ENCODE measurements at regions not wholly inside any gene's neighbourhood (a gene's known extent, or its start where the extent isn't known, plus 50 kb on each side); places are given as distances from the start of the nearest gene placed in this dataset.

DNA sequence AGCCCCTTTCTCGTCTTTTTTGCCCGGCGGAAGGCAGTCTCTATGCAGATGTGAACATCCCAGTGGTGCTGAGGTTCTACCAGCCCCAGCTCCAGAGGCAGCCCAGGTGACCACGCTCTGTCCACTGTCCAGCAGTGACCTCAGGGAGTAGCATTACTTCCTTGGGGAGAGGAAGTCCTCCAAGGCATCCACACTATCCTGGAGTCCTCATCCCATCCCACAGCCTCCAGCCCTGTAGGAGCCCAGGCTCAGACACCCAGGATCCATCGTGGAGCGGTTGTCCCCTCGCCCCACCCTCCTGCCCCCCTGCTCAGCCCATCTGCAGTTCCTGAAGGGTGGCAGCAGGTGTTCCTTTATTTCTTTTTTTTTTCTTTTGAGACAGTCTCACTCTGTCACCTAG is 294.5 kb upstream of the IRX4 start:
- H3K4me3 ChIP-seq (ENCODE audit: low read depth, low read length) = no peak overlapping the region
- no peak for DNase-seq (ENCODE audit: low read depth)

DNA sequence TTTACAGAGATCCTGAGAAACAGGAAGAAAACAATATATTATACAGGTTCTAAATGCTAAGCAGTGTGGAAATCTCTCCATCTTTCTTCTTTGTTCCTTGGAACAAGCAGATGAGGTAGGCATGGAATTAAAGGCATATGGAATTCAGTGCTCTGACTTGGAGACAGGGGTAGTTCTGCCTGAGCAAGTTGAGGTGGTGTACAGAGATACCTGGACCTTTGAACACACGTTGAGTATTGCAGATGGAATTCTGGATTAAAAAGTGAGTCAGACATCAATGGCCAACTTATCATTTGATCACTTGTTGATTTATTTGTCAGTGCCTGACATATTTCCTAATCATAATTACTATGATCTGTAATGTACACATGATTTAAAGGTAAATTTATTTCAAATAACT is 293.9 kb upstream of the IRX4 start:
- no peak overlapping the region for H3K4me3 ChIP-seq (ENCODE audit: low read depth, low read length)
- no peak for DNase-seq (ENCODE audit: low read depth)

DNA sequence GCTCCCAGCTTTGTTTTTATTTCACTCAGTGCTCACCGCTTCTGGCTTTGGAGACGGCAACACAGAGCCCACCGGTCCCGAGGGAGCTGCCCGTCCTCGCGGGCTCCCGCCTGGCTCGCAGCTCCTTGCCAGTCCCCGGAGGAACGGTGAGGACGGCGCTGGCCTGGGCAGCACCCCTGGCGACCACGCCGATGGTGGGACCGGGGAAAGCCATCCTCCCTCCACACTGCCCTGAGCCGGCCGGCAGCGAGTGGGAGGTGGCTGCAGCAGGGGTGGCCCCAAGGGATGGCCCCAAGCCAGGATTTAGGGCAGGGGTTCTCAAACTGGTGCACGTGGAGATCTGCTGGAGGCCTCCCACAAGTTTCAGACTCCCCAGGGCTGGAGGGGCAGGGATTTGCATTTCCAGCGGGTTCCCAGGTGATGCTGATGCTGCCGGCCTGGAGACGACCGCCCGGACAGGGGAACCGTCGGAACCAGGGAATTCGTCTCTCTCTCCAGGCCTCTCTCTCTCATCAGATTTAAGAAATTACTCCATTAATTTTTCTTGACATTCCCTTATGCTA is 293.2 kb upstream of the IRX4 start:
- no peak overlapping the region for H3K4me3 ChIP-seq (ENCODE audit: low read depth, low read length)
- no peak for DNase-seq (ENCODE audit: low read depth)

GRCh38 chr5:2175041-2175440 is 292.3 kb upstream of the IRX4 start:
- no peak overlapping the region for H3K4me3 ChIP-seq (ENCODE audit: low read depth, low read length)
- no peak for DNase-seq (ENCODE audit: low read depth)

DNA sequence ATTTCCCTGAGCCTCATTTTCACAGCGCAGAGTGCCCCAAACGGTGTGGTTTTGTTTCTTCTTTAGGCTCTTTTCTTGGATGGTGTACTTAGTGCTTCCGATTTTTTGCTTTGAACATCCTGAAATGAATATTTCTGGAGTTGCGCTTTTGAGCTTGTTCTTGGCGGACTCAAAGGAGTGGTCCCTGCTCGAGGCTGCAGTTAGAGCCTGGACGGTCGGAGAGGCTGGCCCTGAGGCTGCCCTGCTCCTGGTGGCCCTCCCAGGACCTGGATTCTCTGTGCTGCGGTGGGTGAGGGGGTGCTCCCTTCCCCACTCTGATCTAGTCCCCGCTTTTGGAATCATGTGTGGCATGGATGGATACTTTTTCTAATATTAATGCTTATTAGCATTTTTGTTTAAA is 291.8 kb upstream of the IRX4 start:
- DNase-seq (ENCODE audit: low read depth) = no peak
- no peak overlapping the region for H3K4me3 ChIP-seq (ENCODE audit: low read depth, low read length)

DNA sequence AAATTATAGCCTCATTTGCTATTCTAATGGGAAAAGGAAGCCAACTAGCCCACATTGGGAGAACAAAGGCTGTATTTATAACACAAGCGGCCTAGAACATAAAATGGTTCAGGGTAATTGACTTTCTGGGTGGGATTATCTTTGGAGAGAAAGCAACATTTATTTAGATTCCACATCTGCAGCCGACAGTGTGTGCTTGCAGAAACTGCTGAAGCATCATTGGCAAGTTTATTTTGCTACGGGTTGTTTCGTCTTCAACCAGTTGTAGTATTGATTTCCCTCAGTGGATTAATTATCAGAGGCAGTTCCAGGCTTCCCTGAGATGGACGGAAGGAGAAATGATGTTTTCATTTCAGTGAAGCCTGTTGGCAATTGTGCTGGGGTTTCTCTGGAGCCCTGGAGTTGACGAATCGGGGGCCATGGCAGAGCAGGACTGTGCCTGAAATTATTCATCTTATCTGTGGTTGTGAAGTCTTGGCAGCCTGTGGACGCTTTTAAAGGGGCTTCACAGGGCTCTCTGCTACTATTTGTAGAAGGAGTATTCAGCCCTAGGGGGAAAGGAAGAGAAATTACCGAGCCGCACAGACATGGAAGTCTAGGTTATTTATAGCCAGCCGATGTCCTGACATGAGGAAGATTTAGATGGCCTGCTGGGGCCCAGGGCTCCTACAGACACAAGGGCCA is 290.6 kb upstream of the IRX4 start:
- DNase-seq (ENCODE audit: low read depth) = no peak
- H3K4me3 ChIP-seq (ENCODE audit: low read depth, low read length) = no peak overlapping the region

- DNase-seq (ENCODE audit: low read depth) = no peak
- H3K4me3 ChIP-seq (ENCODE audit: low read depth, low read length) = no peak overlapping the region
Measured at GRCh38 chr5:2172471-2172870, 289.7 kb upstream of the IRX4 start.

- no peak for DNase-seq (ENCODE audit: low read depth)
- no peak overlapping the region for H3K4me3 ChIP-seq (ENCODE audit: low read depth, low read length)
Measured at GRCh38 chr5:2170761-2171160, 288.0 kb upstream of the IRX4 start.

DNA sequence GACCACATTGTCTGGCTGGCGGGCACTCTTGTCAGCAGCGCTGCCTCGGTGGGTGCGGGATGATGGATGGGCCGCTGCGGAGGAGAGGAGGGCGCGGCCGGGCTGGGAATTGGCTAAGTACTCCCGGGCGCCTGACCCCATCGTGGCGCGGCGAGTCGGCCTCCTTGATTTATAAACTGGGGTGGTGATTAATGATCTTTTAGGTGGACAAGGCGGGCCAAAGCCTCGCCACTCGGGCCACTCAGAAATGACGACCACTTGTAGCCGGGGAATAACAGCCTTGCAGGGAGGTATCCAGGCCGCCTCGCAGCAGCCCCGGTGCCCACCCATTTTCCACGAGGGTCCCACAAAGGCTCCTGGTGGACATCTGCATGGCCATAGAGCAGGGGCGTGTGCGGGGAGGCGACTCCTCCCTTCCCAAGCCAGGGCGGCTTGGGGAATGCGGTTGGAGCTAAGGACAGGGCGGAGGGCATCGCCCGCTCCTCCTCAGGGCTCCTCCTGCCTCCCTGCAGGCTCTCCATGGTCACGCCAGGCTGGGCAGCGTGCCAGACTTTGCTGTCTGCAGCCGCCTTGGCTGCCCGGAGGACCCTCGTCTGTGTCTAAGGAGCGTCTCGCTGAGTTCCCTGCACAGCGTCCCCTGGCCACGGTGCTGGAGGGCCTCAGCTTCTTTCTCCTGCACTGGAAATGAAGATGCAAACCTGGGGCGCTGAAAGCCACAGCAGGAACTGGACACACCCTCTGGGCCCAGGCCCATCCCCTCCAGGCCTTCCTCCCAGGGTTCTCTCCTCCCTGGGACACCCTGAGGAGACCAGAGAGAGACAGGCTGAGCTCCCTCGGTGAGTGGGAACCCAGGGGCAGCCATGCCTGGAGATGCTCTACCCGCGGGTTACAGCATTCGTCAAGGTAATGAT is 287.4 kb upstream of the IRX4 start:
- no peak for DNase-seq (ENCODE audit: low read depth)
- no peak overlapping the region for H3K4me3 ChIP-seq (ENCODE audit: low read depth, low read length)

DNA sequence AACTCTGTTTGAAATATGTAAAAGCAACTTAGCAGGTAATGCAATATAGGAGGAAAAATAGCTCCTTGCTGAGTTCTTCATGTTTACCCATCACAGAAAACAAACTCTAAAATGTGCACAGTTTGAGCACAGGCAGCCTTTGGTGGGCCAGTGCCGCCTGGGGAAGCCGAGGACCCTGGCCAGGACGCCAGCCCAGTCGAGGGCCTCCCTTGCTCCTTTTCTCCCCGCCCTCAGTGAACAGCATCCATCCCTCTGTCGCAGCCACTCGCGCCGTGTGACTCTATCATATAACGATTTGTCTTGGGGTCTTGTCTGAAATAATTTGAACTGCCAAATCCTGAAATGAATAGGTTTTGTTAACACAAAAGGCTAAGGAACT is 286.7 kb upstream of the IRX4 start:
- no peak overlapping the region for H3K4me3 ChIP-seq (ENCODE audit: low read depth, low read length)
- DNase-seq (ENCODE audit: low read depth) = no peak

GRCh38 chr5:2168601-2169429 is 286.1 kb upstream of the IRX4 start:
- DNase-seq (ENCODE audit: low read depth) = no peak
- H3K4me3 ChIP-seq (ENCODE audit: low read depth, low read length) = no peak overlapping the region

DNA sequence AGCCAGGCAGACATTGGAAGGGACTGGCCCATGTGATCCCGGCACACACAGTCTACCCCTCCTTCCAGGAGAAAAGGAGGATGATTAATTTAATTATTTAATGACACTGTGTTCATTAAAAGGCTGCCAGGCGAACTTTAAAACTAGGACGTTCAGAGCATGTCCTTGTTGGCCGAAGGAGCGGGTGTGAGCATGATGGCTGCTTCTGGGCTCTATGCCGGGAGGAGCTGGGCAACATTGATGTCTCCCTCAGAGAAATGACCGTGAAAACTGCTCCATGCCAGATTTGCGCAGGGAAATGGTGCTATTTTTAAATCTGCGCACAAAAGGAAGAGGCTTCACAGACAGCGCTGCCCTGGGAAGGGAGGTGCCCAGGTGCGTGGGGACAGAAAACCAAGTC is 284.9 kb upstream of the IRX4 start:
- no peak overlapping the region for H3K4me3 ChIP-seq (ENCODE audit: low read depth, low read length)
- DNase-seq (ENCODE audit: low read depth) = no peak

DNA sequence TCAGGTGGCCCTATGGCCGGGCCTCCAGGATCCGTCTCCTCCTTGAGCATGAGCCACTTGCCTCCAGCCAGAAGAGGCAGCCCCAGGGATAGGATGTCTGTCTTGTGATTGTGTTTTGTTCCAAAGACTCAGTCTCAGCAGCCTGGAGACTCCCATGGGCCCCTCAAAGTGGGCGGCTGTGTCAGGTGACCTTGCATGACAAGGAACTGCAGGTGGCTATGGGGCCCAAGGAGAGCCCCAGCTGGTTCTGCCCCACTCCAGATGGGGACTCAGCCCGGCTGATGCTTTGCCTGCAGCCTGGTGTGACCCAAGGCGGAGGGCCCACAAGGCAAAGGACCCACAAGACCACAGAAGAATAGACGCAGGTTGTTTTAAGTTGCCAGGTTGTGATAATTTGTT is 284.3 kb upstream of the IRX4 start:
- no peak overlapping the region for H3K4me3 ChIP-seq (ENCODE audit: low read depth, low read length)
- DNase-seq (ENCODE audit: low read depth) = no peak

GRCh38 chr5:2166306-2166978 is 283.7 kb upstream of the IRX4 start:
- no peak for DNase-seq (ENCODE audit: low read depth)
- H3K4me3 ChIP-seq (ENCODE audit: low read depth, low read length) = no peak overlapping the region

DNA sequence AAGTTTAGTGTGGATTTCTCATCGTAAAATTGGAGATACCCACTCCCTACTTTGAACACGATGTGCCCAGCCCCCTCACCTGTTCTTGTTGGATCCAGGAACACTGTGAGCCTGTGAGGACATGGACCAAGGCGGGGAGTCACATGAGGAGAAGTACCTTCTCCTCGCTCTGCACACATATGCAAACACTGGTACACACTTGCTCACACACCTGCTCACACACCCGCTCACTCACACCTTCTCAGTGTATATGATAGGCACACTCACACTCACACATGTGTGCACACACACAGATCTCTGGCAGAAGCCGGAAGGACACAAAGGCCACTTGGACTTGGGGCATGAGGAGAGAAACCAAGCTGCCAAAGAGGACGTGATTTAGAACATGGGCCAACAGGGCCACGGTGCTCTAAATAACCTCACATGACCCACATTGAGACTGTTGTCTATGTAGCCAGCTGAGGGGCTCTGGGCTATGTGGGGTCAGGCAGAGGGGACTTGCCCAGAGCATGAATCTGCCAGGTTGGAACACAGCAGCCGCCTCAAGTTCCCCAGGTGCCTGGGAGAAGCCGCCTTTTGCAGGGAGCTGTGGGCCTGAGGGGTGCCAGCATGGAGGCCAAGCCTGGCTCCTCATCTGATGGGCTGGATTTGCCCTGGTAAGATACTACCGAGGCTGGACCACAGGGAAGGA is 283.0 kb upstream of the IRX4 start:
- H3K4me3 ChIP-seq (ENCODE audit: low read depth, low read length) = no peak overlapping the region
- DNase-seq (ENCODE audit: low read depth) = no peak

GRCh38 chr5:2165203-2165602 is 282.5 kb upstream of the IRX4 start:
- no peak overlapping the region for H3K4me3 ChIP-seq (ENCODE audit: low read depth, low read length)
- DNase-seq (ENCODE audit: low read depth) = no peak

DNA sequence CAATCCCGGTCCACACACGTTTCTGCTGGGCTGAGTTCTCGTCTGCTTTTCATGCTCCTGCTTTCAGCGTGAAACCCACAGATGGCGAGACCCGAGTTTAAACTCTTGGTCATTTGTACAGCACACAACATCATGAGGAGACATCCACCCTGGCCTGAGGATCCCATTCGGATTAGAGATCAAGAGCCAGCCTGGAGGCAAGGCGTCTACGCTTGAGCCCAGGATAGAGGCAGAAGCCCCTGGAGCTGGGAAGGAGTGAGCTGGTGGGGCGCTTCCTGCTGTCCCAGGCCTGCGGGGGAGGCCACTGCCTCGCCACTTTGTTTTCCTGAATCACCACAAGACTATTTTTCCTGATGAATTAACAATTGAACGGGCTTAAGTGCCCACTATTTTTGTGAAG is 281.9 kb upstream of the IRX4 start:
- no peak for DNase-seq (ENCODE audit: low read depth)
- H3K4me3 ChIP-seq (ENCODE audit: low read depth, low read length) = no peak overlapping the region

GRCh38 chr5:2163940-2164490 is 281.3 kb upstream of the IRX4 start:
- no peak overlapping the region for H3K4me3 ChIP-seq (ENCODE audit: low read depth, low read length)
- DNase-seq (ENCODE audit: low read depth) = no peak

All from skeletal muscle cell (primary cell).